Neural progenitor cell (in vitro differentiated cells): ENCODE measurements at regions not wholly inside any gene's neighbourhood (a gene's known extent, or its start where the extent isn't known, plus 50 kb on each side); places are given as distances from the start of the nearest gene placed in this dataset.

Experiments
- DNase-seq: peaks from one replicate; pipeline ENCODE4 v3.0.0-alpha.2; 2016; ENCODE audit warnings: low spot score
- H2AFZ ChIP-seq: fragments of 200-600 bp; sonication (generic); replicated peaks from 2 replicates; pipeline ENCODE4 v1.6.1; 2016; ENCODE audit warnings: antibody characterized with exemption
- H3F3A ChIP-seq: fragments of 200-600 bp; sonication (generic); 2 replicates; pipeline ENCODE4 v1.6.1; 2016; ENCODE audit warnings: antibody characterized with exemption, low read depth
- H3K27ac ChIP-seq: fragments of 200-600 bp; sonication (generic); 2 replicates; pipeline ENCODE4 v1.5.1; 2016; ENCODE audit warnings: mild to moderate bottlenecking
- H3K27me3 ChIP-seq: fragments of 200-600 bp; sonication (generic); 2 replicates; pipeline ENCODE4 v1.6.1; 2016; ENCODE audit warnings: mild to moderate bottlenecking, moderate library complexity
- H3K36me3 ChIP-seq: fragments of 200-600 bp; sonication (generic); 2 replicates; pipeline ENCODE4 v1.5.1; 2016
- H3K4me1 ChIP-seq: fragments of 200-600 bp; sonication (generic); 2 replicates; pipeline ENCODE4 v1.6.1; 2016; ENCODE audit warnings: mixed run types
- H3K4me2 ChIP-seq: fragments of 200-600 bp; sonication (generic); 2 replicates; pipeline ENCODE4 v1.6.1; 2016
- H3K4me3 ChIP-seq: fragments of 200-600 bp; sonication (generic); 2 replicates; pipeline ENCODE4 v1.5.1; 2016
- H3K79me2 ChIP-seq: fragments of 200-600 bp; sonication (generic); 2 replicates; pipeline ENCODE4 v1.6.1; 2016; ENCODE audit warnings: low read depth
- H3K9ac ChIP-seq: fragments of 200-600 bp; sonication (generic); 2 replicates; pipeline ENCODE4 v1.6.1; 2016
- H3K9me3 ChIP-seq: fragments of 200-600 bp; sonication (generic); 2 replicates; pipeline ENCODE4 v1.5.1; 2016; ENCODE audit warnings: low read depth
- H4K20me1 ChIP-seq: fragments of 200-600 bp; sonication (generic); 2 replicates; pipeline ENCODE4 v1.6.1; 2016; ENCODE audit warnings: low read depth
- H3K27ac Mint-ChIP-seq: 3 replicates; pipeline ENCODE4 v1.8.0; 2021; ENCODE audit warnings: mixed read lengths
- H3K27me3 Mint-ChIP-seq: 2 replicates; pipeline ENCODE4 v1.8.0; 2022; ENCODE audit warnings: low read depth, mild to moderate bottlenecking, inconsistent platforms, moderate library complexity, mixed read lengths; ENCODE audit not compliant: insufficient read depth
- H3K36me3 Mint-ChIP-seq: 3 replicates; pipeline ENCODE4 v1.8.0; 2021; ENCODE audit warnings: mixed read lengths
- H3K4me1 Mint-ChIP-seq: 3 replicates; pipeline ENCODE4 v1.8.0; 2021; ENCODE audit warnings: mixed read lengths
- H3K4me3 Mint-ChIP-seq: 3 replicates; pipeline ENCODE4 v1.8.0; 2021; ENCODE audit warnings: mild to moderate bottlenecking, moderate library complexity, mixed read lengths
- H3K9me3 Mint-ChIP-seq: 3 replicates; pipeline ENCODE4 v1.8.0; 2020; ENCODE audit warnings: mixed read lengths
- CTCF ChIP-seq: fragments of 200-600 bp; sonication (generic); IDR thresholded peaks from 2 replicates; pipeline ENCODE4 v1.5.1; 2017; ENCODE audit warnings: antibody characterized with exemption, mild to moderate bottlenecking
- EZH2 ChIP-seq: fragments of 200-600 bp; sonication (generic); IDR thresholded peaks from 2 replicates; pipeline ENCODE4 v1.6.1; 2017; ENCODE audit warnings: antibody characterized with exemption, mild to moderate bottlenecking, moderate library complexity
- EZH2phosphoT487 ChIP-seq: fragments of 200-600 bp; sonication (generic); IDR thresholded peaks from 2 replicates; pipeline ENCODE4 v1.6.1; 2017; ENCODE audit warnings: antibody characterized with exemption

DNA sequence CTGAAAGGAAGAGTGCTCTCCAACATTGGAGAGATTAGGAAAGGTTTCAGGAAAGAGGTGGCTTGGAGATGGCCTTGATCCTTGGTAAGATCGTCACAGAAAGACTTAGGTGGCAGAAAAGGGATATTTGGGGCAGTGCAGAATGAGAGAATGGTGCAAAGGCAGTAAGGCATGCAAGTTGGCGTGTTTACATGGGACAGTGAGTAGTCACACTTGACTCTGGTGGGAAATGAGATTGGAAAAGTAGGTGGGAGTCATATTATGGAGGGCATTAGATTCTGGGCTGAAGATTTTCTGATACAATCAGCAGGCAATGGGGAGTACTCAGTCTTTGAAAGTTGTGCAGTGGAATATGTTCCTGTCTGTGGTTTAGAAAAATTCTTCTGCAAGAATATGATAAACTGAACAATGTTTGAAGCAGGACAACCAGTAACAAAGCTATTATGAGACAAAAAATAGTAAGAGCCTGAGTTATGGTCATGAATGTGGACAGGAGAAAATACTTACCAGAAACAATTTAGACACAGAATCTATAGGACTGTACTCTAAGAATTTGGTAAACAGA lies 76.2 kb upstream of the ANKRD55 start:
- TF ChIP-seq EZH2 = no peak
- TF ChIP-seq CTCF = no peak
- TF ChIP-seq EZH2phosphoT487 = no peak
- no peak overlapping the region for H3K27ac Mint-ChIP-seq
- H3K4me1 Mint-ChIP-seq = no peaks in the 10 kb centered on the region
- no peak overlapping the region for H2AFZ ChIP-seq
- no peaks in the 10 kb centered on the region for H3K79me2 ChIP-seq
- no peak overlapping the region for H3K4me3 ChIP-seq
- no peaks in the 10 kb centered on the region for H3K36me3 ChIP-seq
- H3K4me3 Mint-ChIP-seq = no peak overlapping the region
- no peaks in the 10 kb centered on the region for H3K4me1 ChIP-seq
- no peaks in the 10 kb centered on the region for H3K9me3 ChIP-seq
- no peak overlapping the region for H3K9ac ChIP-seq
- H3K4me2 ChIP-seq = no peak overlapping the region
- H3F3A ChIP-seq = no peaks in the 10 kb centered on the region
- no peaks in the 10 kb centered on the region for H4K20me1 ChIP-seq
- H3K27ac ChIP-seq = no peak overlapping the region
- no peak for DNase-seq
- no peaks in the 10 kb centered on the region for H3K27me3 ChIP-seq
- H3K36me3 Mint-ChIP-seq = no peaks in the 10 kb centered on the region
- peaks cover 2% of the 10 kb centered on the region for H3K27me3 Mint-ChIP-seq
- H3K9me3 Mint-ChIP-seq = peaks cover 9% of the 10 kb centered on the region

- H3F3A ChIP-seq = no peaks in the 10 kb centered on the region
- Mint-ChIP-seq H3K4me1 (no peaks in the 10 kb centered on the region), H3K36me3 (no peaks in the 10 kb centered on the region), H3K9me3 (peaks cover 9% of the 10 kb centered on the region), H3K4me3 (no peak overlapping the region), H3K27me3 (peaks cover 2% of the 10 kb centered on the region), H3K27ac (no peak overlapping the region)
- H3K27me3 ChIP-seq = no peaks in the 10 kb centered on the region
- H3K27ac ChIP-seq = no peak overlapping the region
- TF ChIP-seq EZH2 = no peak
- TF ChIP-seq EZH2phosphoT487 = no peak
- no peak for TF ChIP-seq CTCF
- H3K36me3 ChIP-seq = no peaks in the 10 kb centered on the region
- H2AFZ ChIP-seq = no peak overlapping the region
- H3K4me3 ChIP-seq = no peak overlapping the region
- H4K20me1 ChIP-seq = no peaks in the 10 kb centered on the region
- no peaks in the 10 kb centered on the region for H3K9me3 ChIP-seq
- H3K79me2 ChIP-seq = no peaks in the 10 kb centered on the region
- no peak for DNase-seq
- no peak overlapping the region for H3K4me2 ChIP-seq
- no peaks in the 10 kb centered on the region for H3K4me1 ChIP-seq
- H3K9ac ChIP-seq = no peak overlapping the region
Observed at GRCh38 chr5:56307714-56308333, 74.7 kb upstream of the ANKRD55 start.

- Histone ChIP-seq H3K4me3 (no peak overlapping the region), H3K4me1 (no peaks in the 10 kb centered on the region), H3K36me3 (no peaks in the 10 kb centered on the region), H3K27me3 (no peaks in the 10 kb centered on the region), H3K9ac (no peak overlapping the region), H3K9me3 (no peaks in the 10 kb centered on the region), H3F3A (no peaks in the 10 kb centered on the region), H3K4me2 (no peak overlapping the region), H3K79me2 (no peaks in the 10 kb centered on the region), H4K20me1 (no peaks in the 10 kb centered on the region), H2AFZ (no peak overlapping the region), H3K27ac (no peak overlapping the region)
- peaks cover 2% of the 10 kb centered on the region for H3K27me3 Mint-ChIP-seq
- peaks cover 9% of the 10 kb centered on the region for H3K9me3 Mint-ChIP-seq
- no peak for TF ChIP-seq EZH2phosphoT487
- TF ChIP-seq CTCF = no peak
- no peak for TF ChIP-seq EZH2
- no peaks in the 10 kb centered on the region for H3K4me1 Mint-ChIP-seq
- H3K4me3 Mint-ChIP-seq = no peak overlapping the region
- H3K27ac Mint-ChIP-seq = no peak overlapping the region
- no peaks in the 10 kb centered on the region for H3K36me3 Mint-ChIP-seq
- DNase-seq = no peak
Observed at GRCh38 chr5:56306433-56307150, 73.5 kb upstream of the ANKRD55 start.
